H9 (cell line): ENCODE measurements at regions not wholly inside any gene's neighbourhood (a gene's known extent, or its start where the extent isn't known, plus 50 kb on each side); places are given as distances from the start of the nearest gene placed in this dataset.

Experiments
- DNase-seq: peaks from one replicate; pipeline ENCODE4 v3.0.0-alpha.2; 2017
- H2AFZ ChIP-seq: one replicate; pipeline ENCODE4 v1.6.1; 2013; ENCODE audit warnings: mild to moderate bottlenecking, low read length, control low read depth, moderate library complexity
- H2AK5ac ChIP-seq: 2 replicates; pipeline ENCODE4 v1.6.1; 2013; ENCODE audit warnings: low read length, control low read depth, mixed read lengths; ENCODE audit not compliant: insufficient read length
- H2BK120ac ChIP-seq: one replicate; pipeline ENCODE4 v1.6.1; 2013; ENCODE audit warnings: low read depth, mild to moderate bottlenecking, low read length, control low read depth, inconsistent platforms; ENCODE audit not compliant: poor library complexity, severe bottlenecking
- H2BK12ac ChIP-seq: 2 replicates; pipeline ENCODE4 v1.6.1; 2013; ENCODE audit warnings: low read length, control low read depth, mixed read lengths, low read depth; ENCODE audit not compliant: insufficient read length
- H2BK15ac ChIP-seq: 2 replicates; pipeline ENCODE4 v1.6.1; 2013; ENCODE audit warnings: low read depth, low read length, control low read depth
- H2BK20ac ChIP-seq: one replicate; pipeline ENCODE4 v1.6.1; 2013; ENCODE audit warnings: low read depth, mild to moderate bottlenecking, low read length, control low read depth, inconsistent platforms; ENCODE audit not compliant: poor library complexity, severe bottlenecking
- H2BK5ac ChIP-seq: 2 replicates; pipeline ENCODE4 v1.6.1; 2013; ENCODE audit warnings: low read length, control low read depth, mixed read lengths; ENCODE audit not compliant: insufficient read length
- H3K14ac ChIP-seq: 2 replicates; pipeline ENCODE4 v1.6.1; 2013; ENCODE audit warnings: low read length, control low read depth; ENCODE audit not compliant: insufficient read depth
- H3K18ac ChIP-seq: 2 replicates; pipeline ENCODE4 v1.6.1; 2013; ENCODE audit warnings: low read depth, mild to moderate bottlenecking, mixed read lengths, low read length, control low read depth; ENCODE audit not compliant: insufficient read length
- H3K23ac ChIP-seq: 2 replicates; pipeline ENCODE4 v1.6.1; 2013; ENCODE audit warnings: low read length, control low read depth, mixed read lengths, low read depth; ENCODE audit not compliant: insufficient read length
- H3K23me2 ChIP-seq: 2 replicates; pipeline ENCODE4 v1.6.1; 2013; ENCODE audit warnings: low read depth, mild to moderate bottlenecking, mixed read lengths, low read length, control low read depth; ENCODE audit not compliant: insufficient read length, poor library complexity, severe bottlenecking
- H3K27ac ChIP-seq: 2 replicates; pipeline ENCODE4 v1.5.1; 2013; ENCODE audit warnings: low read length, control low read depth, mixed read lengths, low read depth; ENCODE audit not compliant: insufficient read length
- H3K27me3 ChIP-seq: 2 replicates; pipeline ENCODE4 v1.6.1; 2013; ENCODE audit warnings: low read length, control low read depth, inconsistent platforms; ENCODE audit not compliant: insufficient read depth
- H3K4ac ChIP-seq: 2 replicates; pipeline ENCODE4 v1.6.1; 2013; ENCODE audit warnings: low read depth, mild to moderate bottlenecking, control low read depth, inconsistent platforms, low read length, moderate library complexity
- H3K4me1 ChIP-seq: 2 replicates; pipeline ENCODE4 v1.6.1; 2013; ENCODE audit warnings: low read length, control low read depth, inconsistent platforms; ENCODE audit not compliant: insufficient read depth
- H3K4me2 ChIP-seq: 2 replicates; pipeline ENCODE4 v1.6.1; 2013; ENCODE audit warnings: low read length, control low read depth, mixed read lengths; ENCODE audit not compliant: insufficient read length, insufficient read depth
- H3K56ac ChIP-seq: 2 replicates; pipeline ENCODE4 v1.6.1; 2013; ENCODE audit warnings: low read depth, mild to moderate bottlenecking, mixed read lengths, low read length, control low read depth; ENCODE audit not compliant: insufficient read length
- H3K79me1 ChIP-seq: 2 replicates; pipeline ENCODE4 v1.6.1; 2013; ENCODE audit warnings: low read depth, mild to moderate bottlenecking, moderate library complexity, low read length, control low read depth, inconsistent platforms; ENCODE audit not compliant: insufficient read depth, poor library complexity, severe bottlenecking
- H3K79me2 ChIP-seq: 2 replicates; pipeline ENCODE4 v1.6.1; 2013; ENCODE audit warnings: low read length, control low read depth, inconsistent platforms; ENCODE audit not compliant: insufficient read depth
- H3K9ac ChIP-seq: 2 replicates; pipeline ENCODE4 v1.6.1; 2013; ENCODE audit warnings: low read length, control low read depth, mixed read lengths; ENCODE audit not compliant: insufficient read length; ENCODE audit errors: extremely low read depth
- H3K9me3 ChIP-seq: one replicate; pipeline ENCODE4 v1.6.1; 2013; ENCODE audit warnings: low read depth, low read length, inconsistent platforms; ENCODE audit not compliant: control insufficient read depth
- H3T11ph ChIP-seq: one replicate; pipeline ENCODE4 v1.6.1; 2013; ENCODE audit warnings: mild to moderate bottlenecking, low read length, control low read depth, inconsistent platforms
- H4K20me1 ChIP-seq: one replicate; pipeline ENCODE4 v1.6.1; 2013; ENCODE audit not compliant: control insufficient read depth, insufficient read length, insufficient read depth
- H4K5ac ChIP-seq: 2 replicates; pipeline ENCODE4 v1.6.1; 2013; ENCODE audit warnings: low read depth, mild to moderate bottlenecking, mixed read lengths, low read length, control low read depth; ENCODE audit not compliant: insufficient read length
- H4K8ac ChIP-seq: replicated peaks from 2 replicates; pipeline ENCODE4 v1.6.1; 2013; ENCODE audit warnings: low read length, control low read depth, mixed read lengths, low read depth; ENCODE audit not compliant: insufficient read length
- H4K91ac ChIP-seq: 2 replicates; pipeline ENCODE4 v1.6.1; 2013; ENCODE audit warnings: low read depth, mild to moderate bottlenecking, moderate library complexity, mixed read lengths, low read length, control low read depth; ENCODE audit not compliant: insufficient read length
- H3K27ac Mint-ChIP-seq, 3 experiments: 2 replicates in 2 of 3; 3 replicates in 1 of 3; pipeline ENCODE4 v1.8.0; 2020 to 2021; ENCODE audit warnings: mixed read lengths in 3 of 3, mild to moderate bottlenecking in 1 of 3, moderate library complexity in 1 of 3
- H3K27me3 Mint-ChIP-seq: 2 replicates; pipeline ENCODE4 v1.8.0; 2021; ENCODE audit warnings: low read depth, mild to moderate bottlenecking, moderate library complexity, mixed read lengths
- H3K36me3 Mint-ChIP-seq, 3 experiments: 2 replicates in 2 of 3; 3 replicates in 1 of 3; pipeline ENCODE4 v1.8.0; 2020 to 2021; ENCODE audit warnings: low read depth in 3 of 3, mixed read lengths in 3 of 3; ENCODE audit not compliant: insufficient read depth in 1 of 3
- H3K4me1 Mint-ChIP-seq, 2 experiments: 2 replicates each; pipeline ENCODE4 v1.8.0; 2020; ENCODE audit warnings: mixed read lengths in 2 of 2
- H3K4me3 Mint-ChIP-seq, 2 experiments: 2 replicates in 1 of 2; 3 replicates in 1 of 2; pipeline ENCODE4 v1.8.0; 2020 to 2021; ENCODE audit warnings: mild to moderate bottlenecking in 2 of 2, mixed read lengths in 2 of 2, moderate library complexity in 1 of 2
- H3K9me3 Mint-ChIP-seq, 2 experiments: 2 replicates in 1 of 2; 3 replicates in 1 of 2; pipeline ENCODE4 v1.8.0; 2020; ENCODE audit warnings: mild to moderate bottlenecking in 2 of 2, mixed read lengths in 2 of 2, moderate library complexity in 1 of 2
- CTCF ChIP-seq: fragments of 200-600 bp; sonication (generic); conservative IDR thresholded peaks from 3 replicates; pipeline ENCODE4 v1.8.0; 2021; ENCODE audit warnings: antibody characterized with exemption, mild to moderate bottlenecking
- WGBS: extraction: QIAGEN DNeasy Blood & Tissue Kit; methylation state at CpG from one replicate; pipeline ENCODE4 v1.1.7; 2013; ENCODE audit warnings: missing lambda C conversion rate, low lambda C conversion rate, mixed read lengths; ENCODE audit not compliant: insufficient read length; ENCODE audit errors: extremely low coverage; 5-methylcytosine and 5-hydroxymethylcytosine counted together

DNA sequence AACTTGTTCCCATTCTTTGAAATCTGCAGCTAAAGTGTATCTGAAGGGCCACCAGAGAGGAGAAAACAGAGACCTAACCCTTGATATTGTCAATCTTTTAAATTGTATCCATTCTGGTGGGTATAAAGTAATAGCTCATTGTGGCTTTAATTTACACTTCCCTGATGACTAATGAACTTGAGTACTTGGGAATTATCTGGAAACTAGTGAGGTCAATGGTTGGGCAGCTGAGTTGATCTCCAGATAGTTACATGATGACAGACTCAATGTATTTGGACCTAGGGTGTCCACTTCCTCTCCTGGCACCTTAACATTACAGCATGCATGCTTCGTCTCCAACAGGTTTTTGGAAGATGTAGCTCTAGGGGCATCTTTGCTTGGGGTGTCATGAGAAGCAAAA is 195.2 kb downstream of the PDCD6IP start:
- no peaks in the 10 kb centered on the region for H3K23me2 ChIP-seq
- H3K9ac ChIP-seq: no peak overlapping the region
- no peak overlapping the region for H2BK120ac ChIP-seq
- H2AFZ ChIP-seq: no peak overlapping the region
- H3K4me2 ChIP-seq: no peak overlapping the region
- H4K5ac ChIP-seq: no peak overlapping the region
- H4K20me1 ChIP-seq: no peaks in the 10 kb centered on the region
- peaks cover 8% of the 10 kb centered on the region for H3K9me3 ChIP-seq
- H2BK20ac ChIP-seq: no peak overlapping the region
- no peaks in the 10 kb centered on the region for H3K79me2 ChIP-seq
- WGBS: no CpG with 5 or more reads among the region's 1 CpG
- H3K27me3 ChIP-seq: no peaks in the 10 kb centered on the region
- no peak overlapping the region for H2AK5ac ChIP-seq
- Mint-ChIP-seq H3K36me3 (peaks cover 9 to 14% (median 11%) of the 10 kb centered on the region in 3 experiments), H3K4me3 (no peak overlapping the region), H3K27me3 (peaks cover 2% of the 10 kb centered on the region), H3K9me3 (peaks cover 14 to 32% of the 10 kb centered on the region in 2 experiments), H3K4me1 (peaks cover 4 to 5% of the 10 kb centered on the region in 2 experiments), H3K27ac (no peak overlapping the region)
- DNase-seq: no peak
- no peak for TF ChIP-seq CTCF
- no peak overlapping the region for H3K4ac ChIP-seq
- H4K8ac ChIP-seq: no peak overlapping the region
- no peak overlapping the region for H3K27ac ChIP-seq
- H3K4me1 ChIP-seq: no peaks in the 10 kb centered on the region
- H2BK5ac ChIP-seq: no peak overlapping the region
- no peak overlapping the region for H3K18ac ChIP-seq
- H3K56ac ChIP-seq: no peak overlapping the region
- no peak overlapping the region for H3T11ph ChIP-seq
- H3K14ac ChIP-seq: no peak overlapping the region
- H3K23ac ChIP-seq: no peak overlapping the region
- no peak overlapping the region for H2BK12ac ChIP-seq
- H4K91ac ChIP-seq: no peak overlapping the region
- H2BK15ac ChIP-seq: no peak overlapping the region
- no peaks in the 10 kb centered on the region for H3K79me1 ChIP-seq
